Activated CD4-positive, alpha-beta T cell treated with anti-CD3 and anti-CD28 coated beads, Interleukin-2, amount 50 U/mL, for 1 hour (primary cell): ENCODE measurements at regions not wholly inside any gene's neighbourhood (a gene's known extent, or its start where the extent isn't known, plus 50 kb on each side); places are given as distances from the start of the nearest gene placed in this dataset.
"Not testable (repeated sequence)": the region's sequence is repeated elsewhere in the genome, so short reads cannot be mapped to it uniquely, and the experiment has no call there.

ENCODE experiments used
- DNase-seq: peaks from one replicate; pipeline ENCODE4 v3.0.0-alpha.2; 2020

DNA sequence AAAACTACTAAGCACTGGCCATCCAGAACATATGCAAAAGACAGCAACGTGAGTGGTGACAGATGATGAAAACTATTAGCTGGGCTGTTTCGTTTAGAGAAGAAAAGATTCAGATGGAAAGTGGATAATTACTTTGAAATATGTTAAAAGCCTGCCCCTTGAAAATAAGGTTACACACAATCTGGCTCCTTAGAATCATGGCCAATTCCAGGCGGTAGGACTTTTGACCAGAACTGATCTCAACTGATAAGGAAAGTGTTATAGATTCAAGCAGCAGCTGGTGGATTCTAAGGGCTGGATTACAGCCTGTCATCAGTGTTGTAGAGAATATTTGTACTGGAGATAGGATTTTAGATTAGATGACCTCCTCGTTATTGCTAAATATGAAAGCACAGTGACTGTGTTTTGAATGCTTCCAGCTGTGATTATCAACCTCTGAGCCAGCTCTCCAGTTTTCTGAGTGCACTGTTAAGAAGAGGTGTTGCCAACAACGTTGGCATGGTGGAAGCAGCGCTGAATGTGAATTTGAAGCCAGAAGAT, 75.1 kb downstream of the KBTBD2 start:
- not testable (repeated sequence) for DNase-seq

- not testable (repeated sequence) for DNase-seq
Observed at GRCh38 chr7:32814779-32815178, 76.8 kb downstream of the KBTBD2 start.

DNA sequence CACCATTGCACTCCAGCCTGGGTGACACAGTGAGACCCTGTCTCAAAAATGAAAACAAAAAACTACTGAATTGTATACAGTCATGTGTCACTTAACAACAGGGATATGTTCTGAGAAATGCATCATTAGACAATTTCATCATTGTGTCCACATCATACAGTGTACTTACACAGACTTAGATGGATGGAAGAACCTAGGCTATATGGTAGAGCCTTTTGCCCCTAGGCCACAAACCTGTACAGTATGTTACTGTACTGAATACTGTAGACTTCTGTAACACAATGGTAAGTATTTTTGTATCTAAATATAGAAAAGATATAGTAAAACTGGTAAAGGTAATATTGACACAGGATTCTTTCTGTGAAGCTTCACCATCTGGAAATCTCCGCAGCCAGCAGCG, 81.7 kb downstream of the KBTBD2 start:
- no peak for DNase-seq

GRCh38 chr7:32809347-32809746, 82.2 kb downstream of the KBTBD2 start:
- no peak for DNase-seq

GRCh38 chr7:32803406-32804141, 88.0 kb downstream of the KBTBD2 start:
- DNase-seq, result no peak

DNA sequence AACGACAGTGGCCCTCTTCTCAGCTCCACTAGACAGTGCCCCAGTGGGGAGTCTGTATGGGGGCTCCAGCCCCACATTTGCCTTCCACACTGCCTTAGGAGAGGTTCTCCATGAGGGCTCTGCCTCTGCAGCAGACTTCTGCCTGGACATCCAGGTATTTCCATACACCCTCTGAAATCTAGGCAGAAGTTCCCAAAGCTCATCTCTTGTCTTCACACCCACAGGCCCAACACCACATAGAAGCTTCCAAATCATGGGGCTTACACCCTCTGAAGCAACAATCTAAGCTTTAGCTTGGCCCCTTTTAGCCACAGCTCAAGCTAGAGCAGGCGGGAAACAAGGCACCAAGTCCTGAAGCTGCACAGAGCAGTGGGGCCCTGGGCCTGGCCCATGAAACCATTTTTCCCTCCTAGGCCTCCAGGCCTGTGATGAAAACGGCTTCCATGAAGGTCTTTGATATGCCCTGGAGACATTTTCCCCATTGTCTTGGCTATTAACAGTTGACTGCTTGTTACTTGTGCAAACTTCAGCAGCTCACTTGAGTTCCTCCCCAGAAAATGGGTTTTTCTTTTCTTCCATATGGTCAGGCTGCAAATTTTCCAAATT, 89.2 kb downstream of the KBTBD2 start:
- DNase-seq, result no peak

DNA sequence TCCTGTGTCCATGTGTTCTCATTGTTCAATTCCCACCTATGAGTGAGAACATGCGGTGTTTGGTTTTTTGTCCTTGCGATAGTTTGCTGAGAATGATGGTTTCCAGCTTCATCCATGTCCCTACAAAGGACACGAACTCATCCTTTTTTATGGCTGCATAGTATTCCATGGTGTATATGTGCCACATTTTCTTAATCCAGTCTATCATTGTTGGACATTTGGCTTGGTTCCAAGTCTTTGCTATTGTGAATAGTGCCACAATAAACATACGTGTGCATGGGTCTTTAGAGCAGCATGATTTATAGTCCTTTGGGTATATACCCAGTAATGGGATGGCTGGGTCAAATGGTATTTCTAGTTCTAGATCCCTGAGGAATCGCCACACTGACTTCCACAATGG, 98.5 kb downstream of the KBTBD2 start:
- DNase-seq, result not testable (repeated sequence)

DNA sequence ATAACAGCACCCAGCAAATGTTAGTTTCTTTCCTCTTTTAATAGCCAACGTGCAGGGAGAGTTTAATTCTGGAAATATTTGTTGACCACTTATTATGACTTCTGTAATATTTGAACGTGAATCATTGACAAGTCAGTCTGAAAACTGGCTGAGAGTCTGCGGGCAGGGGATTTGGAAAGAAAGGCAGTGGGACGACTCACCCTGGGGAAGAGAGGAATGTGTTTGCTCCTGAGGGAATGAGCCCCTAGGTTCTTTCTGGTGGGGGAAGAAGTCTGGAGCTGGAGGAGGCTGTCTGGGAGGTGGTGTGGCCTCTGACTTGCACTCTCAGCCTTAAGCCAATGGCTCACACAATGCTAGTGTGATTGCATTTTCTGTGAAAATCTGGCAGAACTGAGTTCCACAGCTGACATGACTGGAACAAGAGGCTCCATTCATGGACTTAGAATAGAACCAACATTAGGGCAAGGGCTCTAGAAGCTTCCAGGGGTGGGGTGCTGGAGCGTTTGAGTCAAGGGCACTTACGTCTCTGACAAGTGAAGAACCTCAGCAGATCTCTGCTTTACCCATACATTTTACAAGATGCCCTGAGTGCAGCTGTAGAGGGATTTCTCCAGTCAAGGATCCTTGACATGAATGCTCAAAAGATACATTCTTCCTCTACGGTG, 100.7 kb downstream of the KBTBD2 start:
- not testable (repeated sequence) for DNase-seq

- DNase-seq, result not testable (repeated sequence)
Observed at GRCh38 chr7:32789266-32789665, 102.3 kb downstream of the KBTBD2 start.

GRCh38 chr7:32788174-32788573, 103.4 kb downstream of the KBTBD2 start:
- DNase-seq, result not testable (repeated sequence)

DNA sequence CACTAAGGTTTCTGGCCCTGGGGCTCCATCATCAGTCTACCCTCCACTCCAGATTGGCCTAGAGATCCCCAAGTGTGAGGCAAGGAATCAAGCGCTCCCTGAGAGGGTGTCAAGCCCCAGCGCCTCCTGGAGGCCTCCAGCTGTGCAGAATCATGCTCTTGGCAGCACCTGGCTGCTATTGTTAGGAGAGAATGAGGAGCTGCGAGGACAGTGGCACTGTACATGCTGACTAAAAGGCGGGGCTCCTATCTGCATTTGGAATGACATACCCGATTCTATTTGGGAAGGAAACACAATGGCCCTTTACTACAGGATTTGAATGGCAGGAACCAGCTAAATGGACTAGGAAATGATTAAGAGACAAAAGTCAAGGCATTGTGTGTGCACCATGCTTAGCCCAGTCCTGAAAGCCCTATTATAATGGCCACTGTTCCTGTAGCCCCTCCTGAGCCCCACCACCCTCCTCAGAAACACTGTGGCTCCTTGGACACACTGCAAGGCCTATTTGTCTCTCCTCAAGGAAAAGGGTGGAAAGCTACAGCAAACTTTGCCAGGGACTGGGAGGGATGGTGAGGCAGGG, 106.1 kb downstream of the KBTBD2 start:
- DNase-seq, result not testable (repeated sequence)

- not testable (repeated sequence) for DNase-seq
Observed at GRCh38 chr7:32779895-32780294, 111.7 kb downstream of the KBTBD2 start.

DNA sequence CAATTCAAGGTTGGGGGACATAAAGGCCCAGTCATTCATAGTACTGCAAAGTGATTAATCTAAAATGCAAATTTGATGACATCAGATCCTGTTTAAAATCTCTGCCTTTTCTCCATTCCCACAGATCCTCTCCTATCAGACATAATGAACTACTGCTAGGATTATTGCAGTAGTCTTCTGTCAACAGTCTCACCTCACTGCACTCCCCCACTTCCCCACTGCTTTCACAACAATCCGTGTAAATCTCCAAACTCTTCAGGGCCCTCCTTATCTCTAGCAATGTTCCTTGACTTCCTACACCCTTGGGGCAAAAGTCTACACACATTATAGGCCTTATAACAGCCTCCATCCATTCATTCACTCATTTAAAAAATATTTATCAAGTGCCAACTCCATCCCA, 112.4 kb downstream of the KBTBD2 start:
- DNase-seq, result no peak

GRCh38 chr7:32777041-32777666, 114.4 kb downstream of the KBTBD2 start:
- DNase-seq, result not testable (repeated sequence)

GRCh38 chr7:32776318-32776717, 115.2 kb downstream of the KBTBD2 start:
- DNase-seq, result not testable (repeated sequence)

DNA sequence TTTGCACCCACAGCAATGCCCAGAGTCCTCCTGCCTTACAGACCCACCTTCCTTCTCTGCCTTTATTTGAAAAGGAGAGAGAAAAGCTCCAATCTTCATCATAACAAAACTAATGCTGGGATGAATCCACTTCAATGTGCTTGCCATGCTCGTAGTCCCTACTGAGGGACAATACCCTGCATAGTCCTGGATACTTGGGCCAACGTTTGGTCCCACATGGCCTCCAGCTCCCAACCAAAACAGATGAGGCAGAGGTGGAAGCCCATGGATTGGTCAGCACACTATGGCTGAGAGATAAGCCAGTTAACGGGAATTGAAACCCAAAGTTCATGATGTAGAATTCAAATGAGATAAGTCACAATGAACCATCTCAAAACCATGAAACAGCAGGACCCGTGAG, 115.8 kb downstream of the KBTBD2 start:
- not testable (repeated sequence) for DNase-seq

- no peak for DNase-seq
Observed at GRCh38 chr7:32774541-32774951, 117.0 kb downstream of the KBTBD2 start.

DNA sequence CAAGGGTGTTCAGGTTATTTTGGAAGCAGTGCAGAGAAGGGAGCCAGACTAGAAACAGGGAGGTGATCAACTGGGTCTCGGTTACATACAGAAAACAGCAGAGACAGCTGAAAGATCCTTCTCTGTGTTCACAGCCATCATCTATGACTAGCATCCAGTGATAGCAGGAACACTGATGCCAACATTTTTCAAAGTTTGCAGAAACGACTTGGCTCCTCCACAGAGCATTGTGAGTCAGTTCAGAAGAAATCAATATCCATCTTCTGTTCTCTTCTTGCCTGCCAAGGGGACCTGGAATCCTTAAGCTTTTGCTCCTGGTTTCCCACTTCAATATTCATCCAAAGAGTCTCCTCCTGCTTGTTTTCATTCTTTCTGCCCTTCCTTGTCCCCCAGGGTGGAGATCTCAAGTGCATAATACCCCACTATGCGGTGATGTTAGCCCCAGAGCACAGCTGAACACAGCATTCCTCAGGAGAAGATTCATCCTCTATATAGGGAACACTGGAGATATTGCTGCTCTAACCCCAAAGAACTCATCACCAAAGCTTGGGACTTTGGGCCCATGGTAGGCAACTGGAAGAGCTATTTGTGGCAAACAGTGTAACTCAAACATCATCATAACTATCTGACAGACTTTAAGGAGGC, 122.6 kb downstream of the KBTBD2 start:
- DNase-seq, result not testable (repeated sequence)

DNA sequence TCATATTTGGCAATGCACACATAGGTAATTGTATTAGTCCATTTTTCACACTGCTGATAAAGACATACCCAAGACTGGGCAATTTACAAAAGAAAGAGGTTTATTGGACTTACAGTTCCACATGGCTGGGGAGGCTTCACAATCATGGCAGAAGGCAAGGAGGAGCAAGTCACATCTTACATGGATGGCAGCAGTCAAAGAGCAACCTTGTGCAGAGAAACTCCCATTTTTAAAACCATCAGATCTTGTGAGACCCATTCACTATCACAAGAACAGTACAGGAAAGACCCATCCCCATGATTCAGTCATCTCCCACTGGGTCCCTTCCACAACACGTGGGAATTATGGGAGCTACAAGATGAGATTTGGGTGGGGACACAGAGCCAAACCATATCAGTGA, 123.2 kb downstream of the KBTBD2 start:
- DNase-seq, result not testable (repeated sequence)

DNA sequence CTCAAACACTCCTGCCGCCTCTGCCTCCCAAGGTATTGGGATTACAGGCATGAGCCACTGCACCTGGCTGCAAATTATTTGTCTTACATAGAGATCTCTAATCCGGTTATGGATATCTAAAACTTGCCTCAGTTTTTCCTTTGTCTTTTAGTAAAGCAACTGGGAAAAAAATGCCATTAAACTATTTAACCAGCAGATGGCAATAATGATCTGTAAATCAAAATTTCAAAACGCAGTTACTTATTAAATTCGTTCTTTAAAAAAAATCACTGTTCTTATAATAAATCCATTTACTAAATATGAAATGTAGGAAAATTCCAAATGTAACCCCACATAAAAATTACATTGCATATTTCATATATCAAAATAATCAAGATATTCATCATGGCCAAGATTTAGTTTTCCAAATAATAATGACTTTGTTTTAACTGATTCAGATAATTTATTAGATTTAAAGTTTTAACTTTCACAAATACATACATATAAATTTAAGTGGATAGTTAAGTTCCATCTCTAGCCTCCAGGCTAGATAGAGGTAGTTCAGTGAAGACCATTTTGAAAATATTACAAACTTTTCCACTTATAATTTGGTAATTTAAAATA, 125.8 kb downstream of the KBTBD2 start:
- DNase-seq, result not testable (repeated sequence)

DNA sequence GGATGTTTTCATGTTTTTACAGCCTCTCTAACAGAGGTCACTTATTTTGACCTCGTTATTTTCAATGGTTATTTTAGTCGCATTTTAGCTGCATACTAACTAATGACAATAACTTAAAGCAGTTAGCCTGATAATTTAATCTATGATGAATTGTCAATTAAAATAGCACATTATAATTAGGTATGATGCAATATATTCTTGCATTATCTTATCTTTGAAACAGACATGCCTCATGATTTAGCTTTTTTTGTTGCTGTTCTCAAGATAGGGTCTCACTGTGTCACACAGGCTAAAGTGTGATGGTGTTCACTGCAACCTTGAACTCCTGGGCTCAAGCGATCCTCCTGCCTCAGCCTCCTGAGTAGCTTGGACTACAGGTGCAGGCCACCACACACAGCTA, 126.4 kb downstream of the KBTBD2 start:
- no peak for DNase-seq

DNA sequence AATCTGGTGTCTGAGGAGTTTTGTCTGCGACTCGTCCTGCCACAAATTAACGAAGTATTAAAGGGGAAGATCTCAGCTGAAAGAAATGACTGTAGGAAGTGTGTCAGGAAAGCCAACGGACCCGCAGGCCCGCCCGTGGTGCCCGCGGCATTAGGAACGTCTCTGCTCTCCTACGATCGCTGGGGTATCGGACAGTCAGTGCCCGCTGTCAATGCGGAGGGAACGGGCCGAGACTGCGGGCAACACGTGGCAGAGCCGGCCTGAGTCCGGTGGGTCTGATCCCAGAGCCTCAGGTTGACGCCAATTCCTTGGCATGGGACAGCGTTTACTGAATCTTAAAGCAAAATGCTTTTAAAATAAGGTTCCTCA, 128.7 kb downstream of the KBTBD2 start:
- no peak for DNase-seq
